H1 (cell line): ENCODE measurements at regions not wholly inside any gene's neighbourhood (a gene's known extent, or its start where the extent isn't known, plus 50 kb on each side); places are given as distances from the start of the nearest gene placed in this dataset.

Experiments used
- CEBPB ChIP-seq: IDR thresholded peaks from 2 replicates; pipeline ENCODE4 v1.6.1; 2012; ENCODE audit warnings: low read depth, low read length

- TF ChIP-seq CEBPB: no peak
These were observed 74.5 kb downstream of the OAT start (continued) for GRCh38 chr10:124344266-124344590.
